Keratinocyte (primary cell): ENCODE measurements at regions not wholly inside any gene's neighbourhood (a gene's known extent, or its start where the extent isn't known, plus 50 kb on each side); places are given as distances from the start of the nearest gene placed in this dataset.

Source experiments
- DNase-seq: peaks from one replicate; pipeline ENCODE4 v3.0.0-alpha.2; 2011; ENCODE audit warnings: low read depth, missing footprints, low spot score
- FAIRE-seq: peaks from 2 replicates; lab custom pipeline; 2011; peaks lifted over from hg19 to GRCh38; lab: Jason Lieb, UNC
- H2AFZ ChIP-seq: 2 replicates; pipeline ENCODE4 v1.6.0; 2012; ENCODE audit warnings: low read length, control low read depth, inconsistent platforms; ENCODE audit not compliant: control insufficient read depth
- H3K27ac ChIP-seq: 2 replicates; pipeline ENCODE4 v1.5.1; 2011; ENCODE audit warnings: low read length; ENCODE audit not compliant: control insufficient read depth, insufficient read depth
- H3K27me3 ChIP-seq: 3 replicates; pipeline ENCODE4 v1.6.0; 2011; ENCODE audit warnings: low read length; ENCODE audit not compliant: control insufficient read depth, insufficient read depth; ENCODE audit errors: extremely low read depth
- H3K36me3 ChIP-seq, 2 experiments: 2 replicates in 1 of 2; 3 replicates in 1 of 2; pipeline ENCODE4 v1.5.1; 2011; ENCODE audit warnings: low read length in 2 of 2, mild to moderate bottlenecking in 1 of 2; ENCODE audit not compliant: control insufficient read depth in 2 of 2, insufficient read depth in 2 of 2; ENCODE audit errors: extremely low read depth in 1 of 2
- H3K4me1 ChIP-seq: 3 replicates; pipeline ENCODE4 v1.5.1; 2011; ENCODE audit warnings: low read length; ENCODE audit not compliant: control insufficient read depth, insufficient read depth; ENCODE audit errors: extremely low read depth
- H3K4me2 ChIP-seq: 3 replicates; pipeline ENCODE4 v1.6.0; 2011; ENCODE audit warnings: low read depth, low read length; ENCODE audit not compliant: control insufficient read depth, insufficient read depth; ENCODE audit errors: extremely low read depth
- H3K4me3 ChIP-seq, 3 experiments: fragments of 200-600 bp in 1 of 3; sonication (generic) in 1 of 3; 2 replicates in 2 of 3; 3 replicates in 1 of 3; pipeline ENCODE4 v1.5.1; 2011 to 2016; ENCODE audit warnings: low read length in 3 of 3, mild to moderate bottlenecking in 3 of 3, control low read depth in 2 of 3, inconsistent platforms in 1 of 3, low read depth in 1 of 3, mixed read lengths in 1 of 3, mixed run types in 1 of 3, moderate library complexity in 1 of 3; ENCODE audit not compliant: control insufficient read depth in 2 of 3, insufficient read depth in 2 of 3; ENCODE audit errors: extremely low read depth in 1 of 3
- H3K79me2 ChIP-seq: 2 replicates; pipeline ENCODE4 v1.6.0; 2012; ENCODE audit warnings: low read length; ENCODE audit not compliant: control insufficient read depth, insufficient read depth
- H3K9ac ChIP-seq: 3 replicates; pipeline ENCODE4 v1.6.0; 2011; ENCODE audit warnings: low read length; ENCODE audit not compliant: control insufficient read depth, insufficient read depth; ENCODE audit errors: extremely low read depth
- H3K9me1 ChIP-seq: 3 replicates; pipeline ENCODE4 v1.6.0; 2011; ENCODE audit warnings: low read length; ENCODE audit not compliant: control insufficient read depth, insufficient read depth; ENCODE audit errors: extremely low read depth
- H3K9me3 ChIP-seq: 2 replicates; pipeline ENCODE4 v1.5.1; 2012; ENCODE audit warnings: low read depth, low read length; ENCODE audit not compliant: control insufficient read depth
- H4K20me1 ChIP-seq: 3 replicates; pipeline ENCODE4 v1.6.0; 2011; ENCODE audit warnings: low read length; ENCODE audit not compliant: control insufficient read depth, insufficient read depth; ENCODE audit errors: extremely low read depth
- EZH2 ChIP-seq: IDR thresholded peaks from one replicate; pipeline ENCODE4 v1.6.1; 2012; ENCODE audit warnings: inconsistent platforms, mild to moderate bottlenecking, low read length, moderate library complexity
- dilution Hi-C: fragments of 300-500 bp; cut with MboI; formaldehyde crosslinking; loops from one replicate; pipeline ENCODE4 v1.7.0; 2020; ENCODE audit warnings: low sequenced_read_pairs; ENCODE audit not compliant: extremely low pct_ligation_motif_present
- TF ChIP-seq, protein P1 (sequence below), 3 experiments: IDR thresholded peaks in 1 of 3; conservative IDR thresholded peaks in 1 of 3; optimal IDR thresholded peaks in 1 of 3; 2 replicates in 2 of 3; 3 replicates in 1 of 3; pipeline versions ENCODE3 to v1.5.1; 2011; ENCODE audit warnings: low read length in 3 of 3, mild to moderate bottlenecking in 3 of 3, moderate library complexity in 2 of 3, control low read depth in 1 of 3, inconsistent platforms in 1 of 3; ENCODE audit not compliant: insufficient read depth in 2 of 3; ENCODE audit errors: extremely low read depth in 1 of 3

DNA sequence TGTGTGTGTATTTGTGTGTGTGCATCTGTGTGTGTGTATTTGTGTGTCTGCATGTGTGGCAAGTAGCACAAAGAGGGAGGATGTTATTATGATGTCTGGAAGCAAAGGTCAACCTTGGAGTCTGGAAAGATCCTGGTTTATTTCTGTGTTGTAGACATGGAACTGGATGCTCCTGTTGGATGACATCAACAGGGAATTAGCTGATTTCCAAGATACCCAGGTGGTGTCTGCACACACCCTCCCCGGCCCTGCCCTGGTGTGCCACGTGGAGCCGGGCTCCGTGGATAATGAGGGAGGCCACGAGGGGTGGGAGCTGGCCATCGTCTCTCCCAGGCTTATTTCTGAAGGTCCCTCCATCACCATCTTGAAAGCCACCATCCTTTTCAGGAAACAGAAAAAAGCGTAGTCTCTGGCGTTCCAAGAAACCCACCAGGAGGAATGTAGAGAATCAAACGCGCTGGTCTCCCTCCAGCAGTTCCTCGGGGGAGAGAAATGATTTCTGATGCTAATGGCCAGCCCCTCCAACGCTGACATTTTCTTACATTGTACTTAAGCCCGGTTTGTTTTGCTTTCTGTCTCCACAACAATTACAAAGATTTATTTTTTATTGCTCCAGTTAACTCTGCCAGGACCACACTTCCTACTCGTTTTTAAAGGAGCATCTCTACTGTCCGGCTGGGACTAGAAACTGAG is 93.3 kb downstream of the FOXL1 start:
- Histone ChIP-seq H3K9me3 (no peaks in the 10 kb centered on the region), H3K79me2 (no peaks in the 10 kb centered on the region), H3K36me3 (no peaks in the 10 kb centered on the region), H3K27me3 (no peaks in the 10 kb centered on the region), H2AFZ (no peak overlapping the region), H3K9ac (no peak overlapping the region), H4K20me1 (no peaks in the 10 kb centered on the region), H3K4me2 (no peak overlapping the region), H3K9me1 (no peaks in the 10 kb centered on the region), H3K27ac (no peak overlapping the region), H3K4me3 (no peak overlapping the region), H3K4me1 (peaks cover 16% of the 10 kb centered on the region)
- DNase-seq (no peak), FAIRE-seq (no peak)
- dilution Hi-C loops, result no loop called here
- no peak for TF ChIP-seq EZH2
- TF ChIP-seq, protein P1, sequence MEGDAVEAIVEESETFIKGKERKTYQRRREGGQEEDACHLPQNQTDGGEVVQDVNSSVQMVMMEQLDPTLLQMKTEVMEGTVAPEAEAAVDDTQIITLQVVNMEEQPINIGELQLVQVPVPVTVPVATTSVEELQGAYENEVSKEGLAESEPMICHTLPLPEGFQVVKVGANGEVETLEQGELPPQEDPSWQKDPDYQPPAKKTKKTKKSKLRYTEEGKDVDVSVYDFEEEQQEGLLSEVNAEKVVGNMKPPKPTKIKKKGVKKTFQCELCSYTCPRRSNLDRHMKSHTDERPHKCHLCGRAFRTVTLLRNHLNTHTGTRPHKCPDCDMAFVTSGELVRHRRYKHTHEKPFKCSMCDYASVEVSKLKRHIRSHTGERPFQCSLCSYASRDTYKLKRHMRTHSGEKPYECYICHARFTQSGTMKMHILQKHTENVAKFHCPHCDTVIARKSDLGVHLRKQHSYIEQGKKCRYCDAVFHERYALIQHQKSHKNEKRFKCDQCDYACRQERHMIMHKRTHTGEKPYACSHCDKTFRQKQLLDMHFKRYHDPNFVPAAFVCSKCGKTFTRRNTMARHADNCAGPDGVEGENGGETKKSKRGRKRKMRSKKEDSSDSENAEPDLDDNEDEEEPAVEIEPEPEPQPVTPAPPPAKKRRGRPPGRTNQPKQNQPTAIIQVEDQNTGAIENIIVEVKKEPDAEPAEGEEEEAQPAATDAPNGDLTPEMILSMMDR (optimal IDR thresholded peaks at IDR 0.05 in 1 of 3, IDR thresholded peaks at IDR 0.05 in 1 of 3, conservative IDR thresholded peaks at IDR 0.05 in 1 of 3; ENCODE audit: extremely low read depth in 1 of 3, insufficient read depth in 2 of 3, low read length in 3 of 3), result no peak

- no peak overlapping the region for H3K4me2 ChIP-seq
- TF ChIP-seq EZH2, result no peak
- TF ChIP-seq, protein P1 (optimal IDR thresholded peaks at IDR 0.05 in 1 of 3, IDR thresholded peaks at IDR 0.05 in 1 of 3, conservative IDR thresholded peaks at IDR 0.05 in 1 of 3; ENCODE audit: extremely low read depth in 1 of 3, insufficient read depth in 2 of 3, low read length in 3 of 3), result no peak
- H3K9me3 ChIP-seq, result no peaks in the 10 kb centered on the region
- H3K9me1 ChIP-seq, result no peaks in the 10 kb centered on the region
- no peaks in the 10 kb centered on the region for H4K20me1 ChIP-seq
- H3K4me3 ChIP-seq, result no peak overlapping the region
- no peak for DNase-seq
- H3K27me3 ChIP-seq, result no peaks in the 10 kb centered on the region
- H2AFZ ChIP-seq, result no peak overlapping the region
- FAIRE-seq, result no peak
- H3K4me1 ChIP-seq, result peaks cover 19% of the 10 kb centered on the region
- H3K79me2 ChIP-seq, result no peaks in the 10 kb centered on the region
- H3K36me3 ChIP-seq, result no peaks in the 10 kb centered on the region
- no peak overlapping the region for H3K27ac ChIP-seq
- no peak overlapping the region for H3K9ac ChIP-seq
- dilution Hi-C loops, result no loop called here
Measured at GRCh38 chr16:86672179-86672863, 94.0 kb downstream of the FOXL1 start.
